AG09309 (cell line): ENCODE measurements at regions not wholly inside any gene's neighbourhood (a gene's known extent, or its start where the extent isn't known, plus 50 kb on each side); places are given as distances from the start of the nearest gene placed in this dataset.
A peak's percentile ranks its signal among the peaks of the same experiment; 100 is the strongest.

Experiments used
- DNase-seq: peaks from one replicate; pipeline ENCODE4 v3.0.0-alpha.2; 2010; ENCODE audit warnings: low read depth
- H3K4me3 ChIP-seq: 2 replicates; pipeline ENCODE4 v1.5.1; 2011; ENCODE audit warnings: mild to moderate bottlenecking, low read depth, low read length, moderate library complexity; ENCODE audit not compliant: control insufficient read depth
- TF ChIP-seq, protein P1 (sequence below): IDR thresholded peaks from 2 replicates; pipeline ENCODE4 v1.5.1; 2011; ENCODE audit warnings: mild to moderate bottlenecking, low read depth, low read length, inconsistent platforms; ENCODE audit not compliant: insufficient read depth, control insufficient read depth; ENCODE audit errors: missing control alignments

DNA sequence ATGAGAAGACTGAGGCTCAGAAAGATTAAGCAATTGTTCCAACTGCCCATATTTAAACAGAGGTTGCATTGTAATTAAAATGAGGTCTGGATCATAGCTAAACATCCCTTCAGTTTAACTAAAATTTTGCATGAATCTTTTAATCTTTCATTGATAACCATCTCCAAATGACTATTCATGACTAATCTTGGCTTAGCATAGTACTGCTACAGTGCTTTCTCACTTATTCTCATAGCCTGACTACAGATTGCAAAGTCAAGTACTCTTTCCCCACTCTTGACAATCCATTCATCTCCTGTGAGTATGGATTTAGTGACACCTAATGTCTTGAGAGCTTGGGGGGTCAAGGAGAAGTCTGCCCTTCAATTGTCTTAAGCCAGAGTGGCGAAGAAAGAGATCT lies 258.4 kb downstream of the RFC3 start:
- TF ChIP-seq, protein P1, sequence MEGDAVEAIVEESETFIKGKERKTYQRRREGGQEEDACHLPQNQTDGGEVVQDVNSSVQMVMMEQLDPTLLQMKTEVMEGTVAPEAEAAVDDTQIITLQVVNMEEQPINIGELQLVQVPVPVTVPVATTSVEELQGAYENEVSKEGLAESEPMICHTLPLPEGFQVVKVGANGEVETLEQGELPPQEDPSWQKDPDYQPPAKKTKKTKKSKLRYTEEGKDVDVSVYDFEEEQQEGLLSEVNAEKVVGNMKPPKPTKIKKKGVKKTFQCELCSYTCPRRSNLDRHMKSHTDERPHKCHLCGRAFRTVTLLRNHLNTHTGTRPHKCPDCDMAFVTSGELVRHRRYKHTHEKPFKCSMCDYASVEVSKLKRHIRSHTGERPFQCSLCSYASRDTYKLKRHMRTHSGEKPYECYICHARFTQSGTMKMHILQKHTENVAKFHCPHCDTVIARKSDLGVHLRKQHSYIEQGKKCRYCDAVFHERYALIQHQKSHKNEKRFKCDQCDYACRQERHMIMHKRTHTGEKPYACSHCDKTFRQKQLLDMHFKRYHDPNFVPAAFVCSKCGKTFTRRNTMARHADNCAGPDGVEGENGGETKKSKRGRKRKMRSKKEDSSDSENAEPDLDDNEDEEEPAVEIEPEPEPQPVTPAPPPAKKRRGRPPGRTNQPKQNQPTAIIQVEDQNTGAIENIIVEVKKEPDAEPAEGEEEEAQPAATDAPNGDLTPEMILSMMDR, result no peak
- DNase-seq, result no peak
- H3K4me3 ChIP-seq, result no peak overlapping the region

DNA sequence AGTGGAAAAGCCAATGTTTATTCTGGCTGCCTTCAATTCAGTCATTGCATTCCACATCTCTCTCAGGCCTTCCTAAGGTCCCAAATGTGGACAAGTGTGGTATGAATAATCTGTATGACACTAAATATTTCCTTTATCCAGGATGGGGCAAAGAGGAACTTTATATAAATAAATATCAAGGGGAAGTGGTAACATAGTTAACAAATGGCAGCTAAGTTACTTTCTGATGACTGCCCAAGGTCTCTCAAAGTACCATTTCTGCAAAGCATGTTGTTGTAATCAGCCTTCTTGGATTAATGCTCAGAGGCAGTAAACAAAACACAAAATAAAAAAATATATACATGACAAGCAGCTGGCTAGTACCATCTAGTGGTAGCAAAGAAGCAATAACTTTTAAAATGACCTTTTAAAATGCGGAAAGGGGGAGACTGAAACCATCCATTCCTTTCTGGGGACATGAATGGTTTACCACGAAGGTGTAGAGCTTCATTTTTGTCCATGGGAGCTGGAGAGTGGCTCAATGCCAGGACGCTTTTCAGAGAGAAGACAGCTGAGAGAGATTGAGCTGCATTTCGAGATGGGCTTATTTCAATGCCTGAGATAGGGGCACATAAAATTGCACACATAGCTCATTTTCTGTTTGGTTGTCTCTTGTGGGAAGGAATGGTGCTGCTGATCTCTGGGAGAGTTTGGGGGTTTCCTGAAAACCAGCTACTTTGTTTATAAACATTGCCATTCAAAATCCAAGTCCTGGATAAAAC lies 259.2 kb downstream of the RFC3 start:
- TF ChIP-seq, protein P1, result peak; percentile 54
- DNase-seq, result peak; percentile 34
- H3K4me3 ChIP-seq, result no peak overlapping the region

DNA sequence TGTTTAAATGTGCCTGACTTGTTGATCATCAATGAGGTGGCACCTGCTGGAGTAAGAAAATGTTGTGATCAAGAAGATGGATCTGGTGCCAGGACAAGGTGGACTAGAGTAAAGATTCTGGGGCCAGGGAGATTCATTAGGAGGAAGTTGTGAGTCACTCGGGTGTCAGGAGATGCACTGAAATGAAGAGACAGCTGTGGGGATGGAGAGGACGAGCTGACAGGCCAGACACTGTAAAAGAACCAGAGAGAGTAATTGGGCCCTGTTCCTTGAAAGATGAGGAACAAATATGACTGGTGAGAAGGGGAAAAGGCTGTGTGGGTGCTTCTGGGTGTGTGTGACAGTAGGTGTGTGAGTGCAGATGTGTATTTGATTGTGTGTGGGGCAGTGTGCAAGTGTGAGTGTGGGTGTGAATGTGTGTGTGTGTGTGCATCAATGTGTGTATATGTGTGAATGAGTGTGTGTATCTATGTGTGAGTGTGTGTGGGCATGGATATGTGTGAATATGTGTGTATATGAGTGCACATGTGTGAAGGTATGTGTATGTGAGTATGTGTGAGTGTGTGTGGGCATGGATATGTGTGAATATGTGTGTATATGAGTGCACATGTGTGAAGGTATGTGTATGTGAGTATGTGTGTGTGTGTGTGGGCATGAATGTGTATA lies 260.5 kb downstream of the RFC3 start:
- no peak overlapping the region for H3K4me3 ChIP-seq
- no peak for DNase-seq
- TF ChIP-seq, protein P1, result no peak

DNA sequence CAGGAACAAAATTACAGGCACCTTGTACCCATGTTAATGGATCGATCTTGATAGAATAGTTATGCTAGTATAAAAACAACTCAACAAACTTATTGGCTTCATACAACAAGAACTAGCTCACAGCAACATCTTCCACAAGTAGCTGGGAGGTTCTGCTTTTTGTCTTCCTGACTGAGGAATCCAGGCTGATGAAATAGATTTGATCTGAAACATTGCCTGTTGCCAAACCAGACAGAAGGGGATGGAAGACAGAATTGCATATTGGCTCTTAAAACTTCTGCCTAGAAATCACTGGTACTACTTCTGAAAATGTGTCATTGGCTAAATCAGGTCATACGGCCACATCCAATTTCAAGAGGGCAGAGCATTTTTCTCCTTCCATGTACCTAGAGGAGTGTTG lies 267.3 kb downstream of the RFC3 start:
- TF ChIP-seq, protein P1, result no peak

DNA sequence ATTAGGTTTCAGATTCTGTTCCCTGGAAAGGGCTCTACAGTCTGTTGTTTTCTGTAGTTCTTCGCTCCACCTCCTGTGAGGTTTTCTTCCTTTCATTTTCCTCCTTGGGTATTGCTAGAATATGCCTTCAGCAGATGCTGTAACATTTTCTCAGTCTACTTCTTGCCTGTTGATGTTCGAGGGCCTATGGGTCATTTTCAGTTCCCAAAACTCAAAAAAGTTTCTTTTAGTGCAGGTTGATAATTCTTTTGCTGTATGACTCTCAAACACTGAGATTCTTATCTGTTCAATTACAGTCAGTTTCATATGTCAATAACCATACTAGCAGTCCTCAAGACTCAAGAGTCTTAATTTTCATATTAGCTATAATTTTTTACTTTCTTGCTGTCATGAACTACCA lies 268.3 kb downstream of the RFC3 start:
- TF ChIP-seq, protein P1, result no peak
- DNase-seq, result no peak
- no peak overlapping the region for H3K4me3 ChIP-seq

More for the DNA sequence above, 267.3 kb downstream of the RFC3 start:
- no peak for DNase-seq
- H3K4me3 ChIP-seq, result no peak overlapping the region

DNA sequence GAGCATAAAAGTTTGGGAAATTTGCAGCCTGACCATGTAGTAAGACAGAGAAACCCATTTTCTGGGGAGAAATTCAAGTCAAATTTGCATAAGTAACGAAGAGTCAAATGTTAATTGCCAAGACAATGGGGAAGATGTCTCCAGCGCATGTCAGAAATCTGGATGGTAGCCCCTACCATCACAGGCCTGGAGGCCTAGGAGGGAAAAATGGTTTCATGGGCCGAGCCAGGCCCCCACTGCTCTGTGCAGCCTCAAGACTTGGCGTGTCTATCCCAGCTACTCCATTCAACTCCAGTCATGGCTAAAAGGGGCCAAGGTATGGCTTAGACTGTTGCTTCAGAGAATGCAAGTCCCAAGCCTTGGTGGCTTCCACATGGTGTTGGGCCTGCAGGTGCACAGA lies 269.8 kb downstream of the RFC3 start:
- DNase-seq, result no peak
- H3K4me3 ChIP-seq, result no peak overlapping the region
- TF ChIP-seq, protein P1, result no peak
